HEK293 (cell line): ENCODE measurements at regions not wholly inside any gene's neighbourhood (a gene's known extent, or its start where the extent isn't known, plus 50 kb on each side); places are given as distances from the start of the nearest gene placed in this dataset.

Experiments
- CTCF ChIA-PET: fragments of 350-600 bp; formaldehyde crosslinking; extraction: SDS; loops from one replicate; lab custom pipeline; 2021; ENCODE audit warnings: antibody characterized with exemption; lab: Yijun Ruan, JAX
- POLR2A ChIA-PET: fragments of 300-600 bp; formaldehyde crosslinking; extraction: SDS; loops from one replicate; lab custom pipeline; 2020; ENCODE audit warnings: antibody characterized with exemption, inconsistent platforms; lab: Yijun Ruan, JAX
- H3K27ac ChIP-seq: fragments of 200-500 bp; sonication (Bioruptor generic); 2 replicates; pipeline ENCODE4 v1.5.1; 2014; ENCODE audit warnings: low read depth, low read length, control low read depth, inconsistent platforms; ENCODE audit errors: extremely low read depth
- H3K36me3 ChIP-seq, 2 experiments: fragments of 200-500 bp in 1 of 2; sonication (Bioruptor generic) in 1 of 2; 1 replicate in 1 of 2; 2 replicates in 1 of 2; pipeline ENCODE4 v1.5.1; 2014 to 2017; ENCODE audit warnings: inconsistent platforms in 2 of 2, low read length in 2 of 2; ENCODE audit not compliant: control insufficient read depth in 2 of 2, insufficient read depth in 1 of 2
- H3K4me1 ChIP-seq: fragments of 200-500 bp; sonication (Bioruptor generic); 2 replicates; pipeline ENCODE4 v1.5.1; 2014; ENCODE audit warnings: mild to moderate bottlenecking, low read length, inconsistent platforms; ENCODE audit not compliant: control insufficient read depth, insufficient read depth
- H3K4me3 ChIP-seq: 2 replicates; pipeline ENCODE4 v1.5.1; 2011; ENCODE audit warnings: low read depth, mild to moderate bottlenecking, control low read depth, low read length, moderate library complexity
- H3K9me3 ChIP-seq: fragments of 200-500 bp; sonication (Bioruptor generic); 2 replicates; pipeline ENCODE4 v1.5.1; 2014; ENCODE audit warnings: low read depth, low read length, inconsistent platforms; ENCODE audit not compliant: control insufficient read depth, insufficient read depth
- CTCF ChIP-seq: fragments of 450-650 bp; formaldehyde crosslinking; IDR thresholded peaks from 2 replicates; pipeline ENCODE4 v1.5.1; 2016; ENCODE audit warnings: missing biosample characterization, missing genetic modification characterization
- EGR2 ChIP-seq: fragments of 450-650 bp; formaldehyde crosslinking; IDR thresholded peaks from 2 replicates; pipeline ENCODE4 v1.5.1; 2016; ENCODE audit warnings: low read depth, missing biosample characterization, missing genetic modification characterization
- KLF8 ChIP-seq: fragments of 450-650 bp; formaldehyde crosslinking; IDR thresholded peaks from 2 replicates; pipeline ENCODE4 v1.5.1; 2016; ENCODE audit warnings: missing biosample characterization, missing genetic modification characterization
- MYNN ChIP-seq: fragments of 450-650 bp; formaldehyde crosslinking; IDR thresholded peaks from 2 replicates; pipeline ENCODE4 v1.5.1; 2016; ENCODE audit warnings: missing biosample characterization, missing genetic modification characterization, borderline replicate concordance
- OVOL3 ChIP-seq: fragments of 450-650 bp; formaldehyde crosslinking; IDR thresholded peaks from 2 replicates; pipeline ENCODE4 v1.5.1; 2016; ENCODE audit warnings: missing biosample characterization, missing genetic modification characterization
- SCRT2 ChIP-seq: fragments of 450-650 bp; formaldehyde crosslinking; IDR thresholded peaks from 2 replicates; pipeline ENCODE4 v1.5.1; 2016; ENCODE audit warnings: missing biosample characterization, missing genetic modification characterization
- ZBTB7A ChIP-seq: fragments of 450-650 bp; formaldehyde crosslinking; IDR thresholded peaks from 2 replicates; pipeline ENCODE4 v1.5.1; 2016; ENCODE audit warnings: low read depth, missing biosample characterization, missing genetic modification characterization
- ZBTB8A ChIP-seq: fragments of 450-650 bp; formaldehyde crosslinking; IDR thresholded peaks from 2 replicates; pipeline ENCODE4 v1.5.1; 2016; ENCODE audit warnings: missing biosample characterization, missing genetic modification characterization
- ZNF132 ChIP-seq: fragments of 450-650 bp; formaldehyde crosslinking; IDR thresholded peaks from 2 replicates; pipeline ENCODE4 v1.5.1; 2017; ENCODE audit warnings: missing biosample characterization, missing genetic modification characterization, borderline replicate concordance
- ZNF169 ChIP-seq: fragments of 450-650 bp; formaldehyde crosslinking; IDR thresholded peaks from 2 replicates; pipeline ENCODE4 v1.5.1; 2016; ENCODE audit warnings: missing biosample characterization, missing genetic modification characterization
- ZNF341 ChIP-seq: fragments of 450-650 bp; formaldehyde crosslinking; IDR thresholded peaks from 2 replicates; pipeline ENCODE4; 2016; ENCODE audit warnings: low read depth, missing biosample characterization, missing genetic modification characterization
- ZNF362 ChIP-seq: fragments of 450-650 bp; formaldehyde crosslinking; IDR thresholded peaks from 2 replicates; pipeline ENCODE4 v1.5.1; 2016; ENCODE audit warnings: missing biosample characterization, missing genetic modification characterization
- ZNF423 ChIP-seq: fragments of 450-650 bp; formaldehyde crosslinking; IDR thresholded peaks from 2 replicates; pipeline ENCODE4 v1.5.1; 2016; ENCODE audit warnings: missing biosample characterization, missing genetic modification characterization
- ZNF449 ChIP-seq: fragments of 450-650 bp; formaldehyde crosslinking; IDR thresholded peaks from 2 replicates; pipeline ENCODE4 v1.5.1; 2017; ENCODE audit warnings: missing biosample characterization, mild to moderate bottlenecking, missing genetic modification characterization, moderate library complexity
- ZNF654 ChIP-seq: fragments of 450-650 bp; formaldehyde crosslinking; IDR thresholded peaks from 2 replicates; pipeline ENCODE4 v1.5.1; 2016; ENCODE audit warnings: low read depth, missing biosample characterization, missing genetic modification characterization
- ZNF664 ChIP-seq: fragments of 450-650 bp; formaldehyde crosslinking; IDR thresholded peaks from 2 replicates; pipeline ENCODE4 v1.5.1; 2016; ENCODE audit warnings: missing biosample characterization, missing genetic modification characterization
- ZNF76 ChIP-seq: fragments of 450-650 bp; formaldehyde crosslinking; IDR thresholded peaks from 2 replicates; pipeline ENCODE4; 2016; ENCODE audit warnings: low read depth, missing biosample characterization, missing genetic modification characterization, borderline replicate concordance
- ZNF830 ChIP-seq: fragments of 450-650 bp; IDR thresholded peaks from 2 replicates; pipeline ENCODE4 v1.5.0; 2018; ENCODE audit warnings: missing biosample characterization, missing genetic modification characterization, low read depth, mild to moderate bottlenecking, moderate library complexity
- ZSCAN18 ChIP-seq: fragments of 450-650 bp; formaldehyde crosslinking; IDR thresholded peaks from 2 replicates; pipeline ENCODE4 v1.5.1; 2016; ENCODE audit warnings: missing biosample characterization, missing genetic modification characterization
- ZSCAN23 ChIP-seq: fragments of 450-650 bp; formaldehyde crosslinking; IDR thresholded peaks from 2 replicates; pipeline ENCODE4 v1.5.1; 2016; ENCODE audit warnings: missing biosample characterization, missing genetic modification characterization
- ZSCAN30 ChIP-seq: fragments of 450-650 bp; IDR thresholded peaks from 2 replicates; pipeline ENCODE4 v1.5.1; 2018; ENCODE audit warnings: missing biosample characterization, mild to moderate bottlenecking, missing genetic modification characterization, moderate library complexity

GRCh38 chr6:170173335-170173881 is 117.5 kb downstream of the DLL1 start:
- no peak for TF ChIP-seq EGR2 (tag by site-specific recombination)
- no peak for TF ChIP-seq ZSCAN23 (tag by site-specific recombination)
- no peak for TF ChIP-seq ZNF830 (tag by site-specific recombination)
- TF ChIP-seq MYNN (tag by site-specific recombination), result no peak
- no peak for TF ChIP-seq ZNF76 (tag by site-specific recombination)
- TF ChIP-seq SCRT2, result no peak
- TF ChIP-seq ZNF449, result no peak
- no peak for TF ChIP-seq CTCF
- TF ChIP-seq ZNF341 (tag by site-specific recombination), result no peak
- no peaks in the 10 kb centered on the region for H3K4me1 ChIP-seq
- ChIA-PET POLR2A (no interaction called here), CTCF (interaction anchor here (0.7 to 0.9 kb wide), 2 partner anchors 19 to 341 kb away, joined by 3 to 4 read pairs; no protein-coding TSS in a partner anchor)
- no peak overlapping the region for H3K4me3 ChIP-seq
- H3K36me3 ChIP-seq, result no peaks in the 10 kb centered on the region
- H3K27ac ChIP-seq, result no peak overlapping the region
- no peaks in the 10 kb centered on the region for H3K9me3 ChIP-seq

- H3K9me3 ChIP-seq, result no peaks in the 10 kb centered on the region
- no peak overlapping the region for H3K4me3 ChIP-seq
- no peak for TF ChIP-seq ZNF654 (tag by site-specific recombination)
- TF ChIP-seq ZNF423 (tag by site-specific recombination), result no peak
- TF ChIP-seq ZNF449, result no peak
- no peak for TF ChIP-seq OVOL3 (tag by site-specific recombination)
- no peak for TF ChIP-seq ZNF664
- TF ChIP-seq ZSCAN18 (tag by site-specific recombination), result no peak
- no peak for TF ChIP-seq ZBTB8A (tag by site-specific recombination)
- no peak for TF ChIP-seq ZNF132 (tag by site-specific recombination)
- no peak for TF ChIP-seq ZNF169 (tag by site-specific recombination)
- no peak for TF ChIP-seq ZBTB7A (tag by site-specific recombination)
- TF ChIP-seq ZSCAN30, result no peak
- no peak for TF ChIP-seq ZNF362
- no peak for TF ChIP-seq KLF8 (tag by site-specific recombination)
- no peaks in the 10 kb centered on the region for H3K36me3 ChIP-seq
- CTCF ChIA-PET, result interaction anchor here (0.5 kb wide), 1 partner anchor 20 kb away, joined by 3 read pairs; no protein-coding TSS in a partner anchor
- no peaks in the 10 kb centered on the region for H3K4me1 ChIP-seq
- POLR2A ChIA-PET, result no interaction called here
- no peak overlapping the region for H3K27ac ChIP-seq
Measured at GRCh38 chr6:170172825-170173256, 118.0 kb downstream of the DLL1 start.
